Kidney epithelial cell (primary cell): ENCODE measurements at regions not wholly inside any gene's neighbourhood (a gene's known extent, or its start where the extent isn't known, plus 50 kb on each side); places are given as distances from the start of the nearest gene placed in this dataset.
"Not testable (repeated sequence)": the region's sequence is repeated elsewhere in the genome, so short reads cannot be mapped to it uniquely, and the experiment has no call there.

Experiments
- DNase-seq: peaks from one replicate; pipeline ENCODE4 v3.0.0-alpha.2; 2010; ENCODE audit warnings: low read depth
- H3K27me3 ChIP-seq: 2 replicates; pipeline ENCODE4 v1.6.0; 2011; ENCODE audit warnings: low read length; ENCODE audit not compliant: control insufficient read depth, insufficient read depth
- H3K36me3 ChIP-seq: 2 replicates; pipeline ENCODE4 v1.5.1; 2011; ENCODE audit warnings: low read length; ENCODE audit not compliant: control insufficient read depth, insufficient read depth
- H3K4me3 ChIP-seq: 2 replicates; pipeline ENCODE4 v1.5.1; 2011; ENCODE audit warnings: low read depth, mild to moderate bottlenecking, control low read depth, low read length
- CTCF ChIP-seq: IDR thresholded peaks from 2 replicates; pipeline ENCODE4 v1.5.1; 2011; ENCODE audit warnings: mild to moderate bottlenecking, moderate library complexity, low read length, control low read depth, inconsistent platforms; ENCODE audit not compliant: insufficient read depth, poor library complexity, severe bottlenecking

- no peaks in the 10 kb centered on the region for H3K27me3 ChIP-seq
- no peak for TF ChIP-seq CTCF
- no peak for DNase-seq
- H3K36me3 ChIP-seq, result no peaks in the 10 kb centered on the region
- H3K4me3 ChIP-seq, result no peak overlapping the region
Measured at GRCh38 chr7:50251765-50252164, 52.8 kb upstream of the IKZF1 start.

DNA sequence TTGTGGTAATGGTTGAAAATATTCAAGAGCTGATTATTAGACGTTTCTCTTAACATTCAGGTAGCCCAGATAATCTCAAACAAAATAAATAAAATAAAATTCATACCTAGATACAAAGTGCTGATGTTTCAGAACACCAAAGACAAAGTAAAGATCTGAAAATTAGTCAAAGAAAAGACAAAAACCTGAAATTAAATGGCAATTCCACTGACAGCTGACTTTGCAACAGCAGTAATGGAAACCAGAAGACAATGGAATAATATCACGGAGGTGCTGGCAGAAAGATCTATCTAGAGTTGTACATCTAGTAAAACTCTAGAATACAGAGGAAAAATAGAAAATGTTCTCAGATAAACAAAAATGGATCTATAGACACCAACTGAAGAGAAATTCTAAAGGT, 58.0 kb upstream of the IKZF1 start:
- Histone ChIP-seq H3K4me3 (no peak overlapping the region), H3K27me3 (no peaks in the 10 kb centered on the region), H3K36me3 (no peaks in the 10 kb centered on the region)
- no peak for TF ChIP-seq CTCF
- no peak for DNase-seq

GRCh38 chr7:50242111-50242510, 62.4 kb upstream of the IKZF1 start:
- not testable (repeated sequence) for H3K4me3 ChIP-seq, DNase-seq, H3K36me3 ChIP-seq, H3K27me3 ChIP-seq

DNA sequence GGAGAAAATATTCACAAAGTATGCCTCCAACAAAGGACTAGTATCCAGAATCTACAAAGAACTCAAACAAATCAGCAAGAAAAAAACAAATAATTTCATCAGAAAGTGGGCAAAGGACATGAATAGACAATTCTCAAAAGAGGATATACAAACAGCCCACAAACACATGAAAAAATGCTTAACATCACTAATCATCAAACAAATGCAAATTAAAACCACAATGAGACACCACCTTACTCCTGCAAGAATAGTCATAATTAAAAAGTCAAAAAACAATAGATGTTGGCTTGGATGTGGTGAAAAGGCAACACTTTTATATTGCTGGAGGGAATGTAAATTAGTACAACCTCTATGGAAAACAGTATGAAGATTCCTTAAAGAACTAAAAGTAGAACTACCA, 63.8 kb upstream of the IKZF1 start:
- H3K27me3 ChIP-seq, H3K4me3 ChIP-seq, H3K36me3 ChIP-seq, DNase-seq: not testable (repeated sequence)

DNA sequence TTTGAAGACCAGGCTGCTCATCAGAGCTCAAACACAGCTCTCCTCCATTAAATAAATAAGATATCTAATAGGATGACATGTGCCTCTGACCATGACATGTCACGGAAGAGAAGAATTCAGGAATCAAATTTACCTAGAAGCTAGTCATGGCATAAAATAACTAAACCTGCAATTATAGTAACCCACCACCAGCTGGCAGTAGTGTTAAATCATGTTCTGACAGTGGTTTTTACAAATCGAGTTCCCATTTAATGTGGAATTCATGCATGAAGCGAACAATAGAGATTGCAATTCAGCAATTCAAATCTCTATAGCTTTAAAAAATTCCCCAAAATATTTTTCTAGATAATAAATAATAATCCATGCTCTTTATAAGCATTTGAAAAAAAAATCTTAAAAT, 74.6 kb upstream of the IKZF1 start:
- TF ChIP-seq CTCF, result peak; percentile 33
- Histone ChIP-seq H3K4me3 (no peak overlapping the region), H3K27me3 (no peaks in the 10 kb centered on the region), H3K36me3 (no peaks in the 10 kb centered on the region)
- no peak for DNase-seq

- no peak for TF ChIP-seq CTCF
- no peak for DNase-seq
- no peaks in the 10 kb centered on the region for H3K36me3 ChIP-seq
- no peaks in the 10 kb centered on the region for H3K27me3 ChIP-seq
- H3K4me3 ChIP-seq, result no peak overlapping the region
Measured at GRCh38 chr7:50228148-50228547, 76.4 kb upstream of the IKZF1 start.

GRCh38 chr7:50227726-50228125, 76.8 kb upstream of the IKZF1 start:
- H3K36me3 ChIP-seq, result no peaks in the 10 kb centered on the region
- H3K27me3 ChIP-seq, result no peaks in the 10 kb centered on the region
- TF ChIP-seq CTCF, result no peak
- no peak overlapping the region for H3K4me3 ChIP-seq
- no peak for DNase-seq
